Heart left ventricle (tissue), 16 donors: ENCODE measurements at regions not wholly inside any gene's neighbourhood (a gene's known extent, or its start where the extent isn't known, plus 50 kb on each side); places are given as distances from the start of the nearest gene placed in this dataset.

Experiments
- ATAC-seq, 4 donors: fragments of 200-7000 bp; cut with Tn5 transposase; one replicate each; pipeline ENCODE4 v1.9.1; 2020 to 2022; ENCODE audit warnings: moderate library complexity in 4 of 4, mild to moderate bottlenecking in 3 of 4, moderate number of reproducible peaks in 1 of 4
- DNase-seq, 5 donors: peaks; one replicate each; pipeline ENCODE4 v3.0.0-alpha.2; 2020
- H3K27ac ChIP-seq, 12 donors: fragments of 200-600 bp; sonication (generic) in 4 of 12; one replicate each; pipeline versions ENCODE4 v1.5.0 to v1.8.0; 2016 to 2022; ENCODE audit warnings: mild to moderate bottlenecking in 2 of 12
- H3K27me3 ChIP-seq, 9 donors: fragments of 200-600 bp; sonication (generic) in 2 of 9; one replicate each; pipeline versions ENCODE4 v1.5.1 to v1.8.0; 2016 to 2022; ENCODE audit warnings: mild to moderate bottlenecking in 3 of 9
- H3K36me3 ChIP-seq, 9 donors: fragments of 200-600 bp; sonication (generic) in 2 of 9; one replicate each; pipeline versions ENCODE4 v1.5.0 to v1.8.0; 2018 to 2022; ENCODE audit warnings: mild to moderate bottlenecking in 2 of 9
- H3K4me1 ChIP-seq, 12 donors: fragments of 200-600 bp; sonication (generic) in 4 of 12; one replicate each; pipeline versions ENCODE4 v1.5.0 to v1.8.0; 2016 to 2022; ENCODE audit warnings: mild to moderate bottlenecking in 3 of 12
- H3K4me3 ChIP-seq, 12 donors: fragments of 200-600 bp; sonication (generic) in 4 of 12; one replicate each; pipeline versions ENCODE4 v1.5.0 to v1.8.0; 2017 to 2022; ENCODE audit warnings: mild to moderate bottlenecking in 9 of 12, moderate library complexity in 4 of 12
- H3K9me3 ChIP-seq, 12 donors: fragments of 200-600 bp; sonication (generic) in 4 of 12; one replicate each; pipeline versions ENCODE4 v1.5.0 to v1.8.0; 2016 to 2022; ENCODE audit warnings: mild to moderate bottlenecking in 1 of 12
- CTCF ChIP-seq, 12 donors: fragments of 200-600 bp; sonication (generic) in 4 of 12; IDR thresholded peaks; one replicate each; pipeline versions ENCODE4 v1.5.0 to v1.8.0; 2018 to 2022; ENCODE audit warnings: antibody characterized with exemption in 12 of 12, mild to moderate bottlenecking in 5 of 12
- POLR2A ChIP-seq, 2 donors: fragments of 450-650 bp; IDR thresholded peaks; one replicate each; pipeline ENCODE4 v1.6.1; 2017; ENCODE audit warnings: antibody characterized with exemption in 2 of 2, mild to moderate bottlenecking in 2 of 2, moderate library complexity in 2 of 2
- WGBS, 4 donors: extraction: QIAGEN DNeasy Blood & Tissue Kit in 2 of 4; methylation state at CpG; one replicate each; pipeline versions ENCODE4 v1.1.5 to v1.1.7; 2013 to 2018; 5-methylcytosine and 5-hydroxymethylcytosine counted together
- intact Hi-C, 10 donors: fragments of 100-400 bp; cut with DNase I; formaldehyde crosslinking; loops; one replicate each; pipeline versions ENCODE4 v1.11.1 to v1.14.2; 2022
- donor health status: ischemic (EF 13 %, LVEDD 7.1; RV severe dilation, severe dysfunction).
- donor health status: healthy with polysubstance abuse.
- donor health status: DM: no; HTN: yes; CAD: no.
- donor health status: DM: no; HTN: no; CAD: no.
- donor health status: ischemic (EF 25% LVEDD 6.9; RV normal size, moderate dysfunction).
- donor health status: ischemic (EF 25% LVEDD 5.7; RV mildly dilated, moderate dysfunction).
- donor health status: healthy.
- donor health status: DM: yes; HTN: yes; CAD: no.
- donor health status: ischemic (EF 35%, LVEDD 5.7; RV mildly dilated, moderate dysfunction).
- donor health status: nonischemic (EF 11% LVEDD 7.7; RV severe dilation, severe dysfunction).
- donor health status: DM: yes; HTN: yes; CAD: no.
- donor health status: PGD.
- donor health status: ischemic (EF 29% LVEDD 5.4; RV normal size, mild dysfunction).
- donor health status: nonischemic (EF 23%, LVEDD 6.1; RV moderate dilation, normal function).

DNA sequence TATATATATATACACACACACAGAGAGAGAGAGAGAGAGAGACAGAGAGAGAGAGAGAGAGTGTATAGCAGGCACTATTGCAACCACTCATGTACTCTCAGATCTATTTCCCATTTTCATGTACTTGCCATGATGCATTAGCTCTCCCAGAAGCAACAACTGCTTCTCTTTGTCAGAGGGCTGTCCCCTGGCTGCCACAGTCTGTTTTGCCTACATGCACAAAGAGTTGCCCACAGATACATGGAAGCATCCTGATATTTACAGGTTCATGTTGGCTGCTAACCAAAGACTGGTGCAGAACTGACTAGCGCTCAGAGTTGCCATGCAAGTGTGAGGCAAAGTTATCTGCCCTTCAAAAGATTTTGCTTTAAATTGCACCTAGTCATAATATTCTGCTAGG, 469.3 kb upstream of the ZNF804A start:
- no peak for ATAC-seq
- intact Hi-C loops = no loop called here

DNA sequence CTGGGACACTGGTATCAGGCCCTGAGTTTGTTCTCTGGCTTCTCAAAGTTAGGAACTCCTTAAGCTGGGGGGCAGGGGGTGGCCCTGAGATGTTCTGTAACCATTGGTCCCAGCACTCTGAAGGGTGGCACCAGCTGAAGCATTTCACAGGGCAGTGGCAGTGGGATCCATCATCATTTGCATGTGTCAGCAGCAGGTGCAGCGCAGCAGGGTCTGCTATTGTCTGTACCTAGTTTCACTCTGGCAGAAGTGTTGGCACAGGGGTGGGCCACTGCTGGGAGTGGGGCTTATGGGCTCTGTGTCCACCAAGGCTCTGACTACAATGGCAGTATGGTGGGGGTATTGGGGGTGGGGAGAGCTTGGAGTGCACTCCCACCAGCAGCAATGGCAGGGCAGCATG, 460.4 kb upstream of the ZNF804A start:
- Histone ChIP-seq H3K4me1 (no peaks in the 10 kb centered on the region), H3K36me3 (no peaks in the 10 kb centered on the region), H3K27ac (no peak overlapping the region), H3K4me3 (no peak overlapping the region), H3K9me3 (peaks cover 0 to 37% (median 13%) of the 10 kb centered on the region in 12 donors), H3K27me3 (no peaks in the 10 kb centered on the region)
- no peak for TF ChIP-seq CTCF (IDR thresholded peaks at IDR 0.05)
- TF ChIP-seq POLR2A (IDR thresholded peaks at IDR 0.05) = no peak
- DNase-seq = no peak
- WGBS, 4 donors = 75 to 100% (median 85%) methylated on average over 1 of the region's 1 CpG
- intact Hi-C loops = no loop called here
- no peak for ATAC-seq

More for the DNA sequence above, 469.3 kb upstream of the ZNF804A start:
- no peak for DNase-seq
- TF ChIP-seq CTCF (IDR thresholded peaks at IDR 0.05) (no peak), POLR2A (IDR thresholded peaks at IDR 0.05) (no peak)
- Histone ChIP-seq H3K27ac (no peak overlapping the region), H3K27me3 (no peaks in the 10 kb centered on the region), H3K4me3 (no peak overlapping the region), H3K9me3 (peaks cover 0 to 17% (median 2%) of the 10 kb centered on the region in 12 donors), H3K36me3 (no peaks in the 10 kb centered on the region), H3K4me1 (no peaks in the 10 kb centered on the region)
- 84 to 100% (median 94%) methylated on average over 1 of the region's 1 CpG for WGBS, 4 donors

DNA sequence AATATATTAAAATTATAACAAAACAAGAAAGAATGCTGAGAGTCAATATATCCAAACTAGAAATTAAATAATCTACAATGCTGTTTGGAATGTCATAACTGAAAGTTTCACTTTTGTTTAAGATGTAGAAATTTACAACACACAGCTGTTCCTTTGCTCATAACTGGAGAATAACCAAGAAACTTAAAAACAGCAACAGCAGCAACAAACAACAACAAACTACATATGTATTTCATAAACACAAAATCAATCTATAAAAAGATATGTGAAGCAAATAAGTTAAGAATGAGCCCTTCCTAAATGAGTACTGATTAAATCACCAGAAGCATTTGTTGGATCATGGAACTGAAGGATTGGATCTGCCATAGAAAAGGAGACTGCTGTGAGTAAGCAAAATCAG, 456.5 kb upstream of the ZNF804A start:
- Histone ChIP-seq H3K4me1 (no peaks in the 10 kb centered on the region), H3K27ac (no peak overlapping the region), H3K4me3 (no peak overlapping the region), H3K36me3 (no peaks in the 10 kb centered on the region), H3K27me3 (no peaks in the 10 kb centered on the region), H3K9me3 (peaks cover 0 to 11% (median 1%) of the 10 kb centered on the region in 12 donors)
- no peak for ATAC-seq
- no peak for DNase-seq
- TF ChIP-seq POLR2A (IDR thresholded peaks at IDR 0.05) (no peak), CTCF (IDR thresholded peaks at IDR 0.05) (no peak)
- intact Hi-C loops = no loop called here

DNA sequence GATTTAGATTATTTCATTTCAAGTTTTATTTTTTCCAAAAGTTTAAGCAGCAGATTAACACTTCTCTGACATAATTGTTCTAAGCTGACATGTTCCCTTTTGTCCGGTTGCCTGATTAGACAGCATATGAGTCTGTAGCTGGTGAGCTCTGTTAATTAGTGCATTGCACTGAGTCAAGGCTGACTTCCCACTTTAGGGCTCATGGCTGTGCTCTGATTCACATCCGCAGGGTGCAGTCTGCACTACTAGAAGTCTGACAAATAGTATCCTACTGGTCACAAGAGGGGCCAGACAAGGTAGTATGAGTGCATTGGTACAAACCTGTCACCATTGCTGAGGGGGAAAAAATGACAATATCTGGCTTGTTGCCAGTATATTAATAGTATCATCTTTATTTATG, 443.9 kb upstream of the ZNF804A start:
- Histone ChIP-seq H3K9me3 (peaks cover 0 to 23% (median 3%) of the 10 kb centered on the region in 12 donors), H3K27me3 (no peaks in the 10 kb centered on the region), H3K4me3 (no peak overlapping the region), H3K36me3 (no peaks in the 10 kb centered on the region), H3K4me1 (no peaks in the 10 kb centered on the region), H3K27ac (no peak overlapping the region)
- peak in 3 of 4 donors; percentile 26 to 76 (median 75) for ATAC-seq
- TF ChIP-seq CTCF (IDR thresholded peaks at IDR 0.05) (no peak), POLR2A (IDR thresholded peaks at IDR 0.05) (no peak)
- intact Hi-C loops = no loop called here
- WGBS, 4 donors = 45 to 70% (median 50%) methylated on average over 2 of the region's 2 CpGs
- no peak for DNase-seq
